PC-3 (cell line): ENCODE measurements at regions not wholly inside any gene's neighbourhood (a gene's known extent, or its start where the extent isn't known, plus 50 kb on each side); places are given as distances from the start of the nearest gene placed in this dataset.

Experiments
- ATAC-seq: fragments of 200-7000 bp; cut with Tn5 transposase; 2 replicates; pipeline ENCODE4 v1.9.1; 2020; ENCODE audit warnings: mild to moderate bottlenecking, moderate library complexity
- BruUV-seq: library from RNA; stranded (reverse); fragments of 400-500 nt; replicated peaks from 2 replicates; lab custom pipeline; 2021; lab: Mats Ljungman, UMichigan
- CTCF ChIA-PET: fragments of 300-600 bp; sonication (Branson Sonifier 250); formaldehyde crosslinking; loops from one replicate; lab custom pipeline; 2022; ENCODE audit warnings: antibody characterized with exemption; lab: Charles Lee
- POLR2A ChIA-PET: fragments of 300-600 bp; sonication (Branson Sonifier 250); formaldehyde crosslinking; loops from one replicate; lab custom pipeline; 2022; ENCODE audit warnings: antibody characterized with exemption; ENCODE audit not compliant: unreplicated experiment; lab: Charles Lee
- DNase-seq: peaks from one replicate; pipeline ENCODE4 v3.0.0-alpha.2; 2015
- H2AFZ ChIP-seq: fragments of 300-600 bp; sonication (generic); 2 replicates; pipeline ENCODE4 v1.6.0; 2016; ENCODE audit warnings: antibody characterized with exemption, low read length
- H3F3A ChIP-seq: fragments of 300-600 bp; sonication (generic); one replicate; pipeline ENCODE4 v1.6.0; 2017; ENCODE audit warnings: antibody characterized with exemption, low read length, control low read depth, mild to moderate bottlenecking; ENCODE audit not compliant: unreplicated experiment
- H3K27ac ChIP-seq: fragments of 300-600 bp; sonication (generic); 2 replicates; pipeline ENCODE4 v1.5.1; 2016; ENCODE audit warnings: mild to moderate bottlenecking, low read length
- H3K27me3 ChIP-seq: fragments of 300-600 bp; sonication (generic); 2 replicates; pipeline ENCODE4 v1.6.1; 2016; ENCODE audit warnings: low read length, mixed read lengths
- H3K36me3 ChIP-seq: fragments of 300-600 bp; sonication (generic); 2 replicates; pipeline ENCODE4 v1.6.1; 2016; ENCODE audit warnings: low read depth, mixed run types, low read length, mixed read lengths
- H3K4me1 ChIP-seq: fragments of 300-600 bp; sonication (generic); 2 replicates; pipeline ENCODE4 v1.5.1; 2016; ENCODE audit warnings: low read length; ENCODE audit not compliant: insufficient read depth
- H3K4me2 ChIP-seq: fragments of 300-600 bp; sonication (generic); 2 replicates; pipeline ENCODE4 v1.6.0; 2016; ENCODE audit warnings: low read length
- H3K4me3 ChIP-seq: fragments of 300-600 bp; sonication (generic); 2 replicates; pipeline ENCODE4 v1.5.1; 2016; ENCODE audit warnings: mild to moderate bottlenecking, low read length, mixed read lengths
- H3K79me2 ChIP-seq: fragments of 300-600 bp; sonication (generic); 2 replicates; pipeline ENCODE4 v1.6.1; 2017; ENCODE audit warnings: low read length, mixed read lengths
- H3K9ac ChIP-seq: fragments of 300-600 bp; sonication (generic); 2 replicates; pipeline ENCODE4 v1.6.0; 2016; ENCODE audit warnings: mild to moderate bottlenecking, low read length
- H3K9me2 ChIP-seq: fragments of 300-600 bp; sonication (generic); replicated peaks from 2 replicates; pipeline ENCODE4 v1.6.1; 2016; ENCODE audit warnings: mixed run types, low read length, mixed read lengths
- H3K9me3 ChIP-seq: fragments of 300-600 bp; sonication (generic); 2 replicates; pipeline ENCODE4 v1.6.1; 2016; ENCODE audit warnings: low read length, mixed read lengths
- H4K20me1 ChIP-seq: fragments of 300-600 bp; sonication (generic); 2 replicates; pipeline ENCODE4 v1.6.1; 2016; ENCODE audit warnings: low read length, mixed read lengths
- EZH2 ChIP-seq: fragments of 300-600 bp; sonication (generic); IDR thresholded peaks from one replicate; pipeline ENCODE4 v1.6.1; 2017; ENCODE audit warnings: antibody characterized with exemption, mild to moderate bottlenecking, low read length; ENCODE audit not compliant: unreplicated experiment
- EZH2phosphoT487 ChIP-seq: fragments of 300-600 bp; sonication (generic); IDR thresholded peaks from 2 replicates; pipeline ENCODE4 v1.6.1; 2018; ENCODE audit warnings: mild to moderate bottlenecking, antibody characterized with exemption, low read length, borderline replicate concordance
- intact Hi-C: fragments of 100-400 bp; cut with micrococcal nuclease; formaldehyde crosslinking; loops from 2 replicates; pipeline ENCODE4 v1.9.0; 2023
- TF ChIP-seq, protein P1 (sequence below): fragments of 300-600 bp; sonication (generic); conservative IDR thresholded peaks from 2 replicates; pipeline ENCODE4 v1.5.1; 2017; ENCODE audit warnings: antibody characterized with exemption, low read depth, mild to moderate bottlenecking, low read length

DNA sequence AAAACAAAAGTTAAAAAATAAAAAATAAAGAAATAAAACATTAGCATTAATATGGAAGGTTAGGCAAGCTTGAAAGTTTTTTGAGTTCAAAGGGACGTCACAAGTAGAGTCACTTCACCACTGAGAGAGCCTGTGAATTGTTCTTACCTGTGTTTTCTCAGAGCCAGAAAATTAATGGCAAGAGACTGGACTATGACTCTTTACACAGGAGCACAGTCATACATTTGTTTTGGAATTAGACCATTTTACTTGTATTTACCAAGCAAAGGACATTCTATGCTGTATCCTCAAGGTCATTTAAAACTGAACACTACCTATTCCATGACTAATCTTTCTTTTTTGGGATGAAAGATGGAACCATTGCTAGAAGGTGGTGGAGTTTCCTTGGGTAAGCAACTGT, 346.1 kb downstream of the FAM47B start:
- Histone ChIP-seq H3K27me3 (no peaks in the 10 kb centered on the region), H4K20me1 (no peaks in the 10 kb centered on the region), H3K27ac (no peak overlapping the region), H3K4me3 (no peak overlapping the region), H3F3A (no peaks in the 10 kb centered on the region), H3K4me1 (no peaks in the 10 kb centered on the region), H2AFZ (no peak overlapping the region), H3K9ac (no peak overlapping the region), H3K9me3 (no peaks in the 10 kb centered on the region), H3K9me2 (no peaks in the 10 kb centered on the region), H3K36me3 (no peaks in the 10 kb centered on the region), H3K79me2 (no peaks in the 10 kb centered on the region), H3K4me2 (no peak overlapping the region)
- POLR2A ChIA-PET, result no interaction called here
- CTCF ChIA-PET, result no interaction called here
- no TSS peak for BruUV-seq
- TF ChIP-seq EZH2 (no peak), EZH2phosphoT487 (no peak)
- TF ChIP-seq, protein P1, sequence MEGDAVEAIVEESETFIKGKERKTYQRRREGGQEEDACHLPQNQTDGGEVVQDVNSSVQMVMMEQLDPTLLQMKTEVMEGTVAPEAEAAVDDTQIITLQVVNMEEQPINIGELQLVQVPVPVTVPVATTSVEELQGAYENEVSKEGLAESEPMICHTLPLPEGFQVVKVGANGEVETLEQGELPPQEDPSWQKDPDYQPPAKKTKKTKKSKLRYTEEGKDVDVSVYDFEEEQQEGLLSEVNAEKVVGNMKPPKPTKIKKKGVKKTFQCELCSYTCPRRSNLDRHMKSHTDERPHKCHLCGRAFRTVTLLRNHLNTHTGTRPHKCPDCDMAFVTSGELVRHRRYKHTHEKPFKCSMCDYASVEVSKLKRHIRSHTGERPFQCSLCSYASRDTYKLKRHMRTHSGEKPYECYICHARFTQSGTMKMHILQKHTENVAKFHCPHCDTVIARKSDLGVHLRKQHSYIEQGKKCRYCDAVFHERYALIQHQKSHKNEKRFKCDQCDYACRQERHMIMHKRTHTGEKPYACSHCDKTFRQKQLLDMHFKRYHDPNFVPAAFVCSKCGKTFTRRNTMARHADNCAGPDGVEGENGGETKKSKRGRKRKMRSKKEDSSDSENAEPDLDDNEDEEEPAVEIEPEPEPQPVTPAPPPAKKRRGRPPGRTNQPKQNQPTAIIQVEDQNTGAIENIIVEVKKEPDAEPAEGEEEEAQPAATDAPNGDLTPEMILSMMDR, result no peak
- no peak for ATAC-seq
- DNase-seq, result no peak
- intact Hi-C loops, result no loop called here

DNA sequence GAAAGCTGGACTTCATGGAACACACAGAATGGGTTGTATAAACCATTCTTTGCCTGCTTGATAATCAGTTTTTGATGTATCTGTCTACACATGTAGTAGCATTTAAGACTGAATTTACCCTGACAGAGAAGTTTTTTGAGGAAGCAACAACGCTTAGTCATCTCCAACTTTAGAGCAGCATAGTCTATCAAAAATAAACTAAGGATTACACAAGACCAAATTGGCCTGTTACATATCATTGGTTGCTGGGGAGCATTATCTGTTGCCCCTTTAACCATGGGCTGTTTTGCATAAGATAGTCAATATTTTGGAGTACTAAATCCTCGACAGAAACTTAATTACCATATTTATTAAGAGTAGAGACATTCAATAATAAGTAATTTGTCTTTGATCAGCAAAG, 347.4 kb downstream of the FAM47B start:
- no TSS peak for BruUV-seq
- H4K20me1 ChIP-seq, result no peaks in the 10 kb centered on the region

DNA sequence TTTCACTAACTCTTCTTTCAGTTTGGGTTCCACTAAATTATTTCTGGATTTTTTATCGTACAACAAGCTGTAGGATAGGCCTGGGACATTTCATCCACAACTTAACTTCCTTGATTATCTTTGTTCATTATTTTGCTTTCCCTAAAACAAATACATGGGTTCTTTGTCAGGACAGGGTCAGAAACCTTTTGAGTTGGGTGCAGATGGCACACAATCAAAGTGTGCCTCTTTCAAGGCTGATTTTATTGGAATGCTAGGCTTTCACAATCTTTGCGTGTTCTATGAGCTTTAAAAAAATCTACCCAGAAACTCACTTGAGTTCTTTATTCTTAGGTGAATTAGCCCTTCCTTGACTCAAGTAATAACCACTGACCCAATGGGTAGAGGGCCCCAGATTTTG, 348.4 kb downstream of the FAM47B start:
- no peak overlapping the region for H3K27ac ChIP-seq

More for the DNA sequence above, 347.4 kb downstream of the FAM47B start:
- Histone ChIP-seq H3K79me2 (no peaks in the 10 kb centered on the region), H3K36me3 (no peaks in the 10 kb centered on the region), H3K27ac (no peak overlapping the region), H3K27me3 (no peaks in the 10 kb centered on the region), H3K9me2 (no peaks in the 10 kb centered on the region), H3K4me1 (no peaks in the 10 kb centered on the region), H3F3A (no peaks in the 10 kb centered on the region), H3K4me3 (no peak overlapping the region), H3K9me3 (no peaks in the 10 kb centered on the region), H3K4me2 (no peak overlapping the region), H2AFZ (no peak overlapping the region), H3K9ac (no peak overlapping the region)
- TF ChIP-seq EZH2 (no peak), EZH2phosphoT487 (no peak)
- TF ChIP-seq, protein P1, result no peak
- ATAC-seq (no peak), DNase-seq (no peak)
- POLR2A ChIA-PET, result no interaction called here
- CTCF ChIA-PET, result no interaction called here
- intact Hi-C loops, result no loop called here

More for the DNA sequence above, 348.4 kb downstream of the FAM47B start:
- no peaks in the 10 kb centered on the region for H3K36me3 ChIP-seq
- DNase-seq (no peak), ATAC-seq (no peak)
- H3K9ac ChIP-seq, result no peak overlapping the region
- ChIA-PET POLR2A (no interaction called here), CTCF (no interaction called here)
- H3K79me2 ChIP-seq, result no peaks in the 10 kb centered on the region
- no peaks in the 10 kb centered on the region for H3K9me3 ChIP-seq
- no peaks in the 10 kb centered on the region for H3F3A ChIP-seq
- H3K27me3 ChIP-seq, result no peaks in the 10 kb centered on the region
- H2AFZ ChIP-seq, result no peak overlapping the region
- no TSS peak for BruUV-seq
- H3K4me2 ChIP-seq, result no peak overlapping the region
- no peak overlapping the region for H3K4me3 ChIP-seq
- no peaks in the 10 kb centered on the region for H3K4me1 ChIP-seq
- H3K9me2 ChIP-seq, result no peaks in the 10 kb centered on the region
- H4K20me1 ChIP-seq, result no peaks in the 10 kb centered on the region
- no peak for TF ChIP-seq EZH2
- no peak for TF ChIP-seq EZH2phosphoT487
- TF ChIP-seq, protein P1, result no peak
- intact Hi-C loops, result no loop called here
